ENCODE measurements at regions not wholly inside any gene's neighbourhood (a gene's known extent, or its start where the extent isn't known, plus 50 kb on each side); places are given as distances from the start of the nearest gene placed in this dataset.

DNA sequence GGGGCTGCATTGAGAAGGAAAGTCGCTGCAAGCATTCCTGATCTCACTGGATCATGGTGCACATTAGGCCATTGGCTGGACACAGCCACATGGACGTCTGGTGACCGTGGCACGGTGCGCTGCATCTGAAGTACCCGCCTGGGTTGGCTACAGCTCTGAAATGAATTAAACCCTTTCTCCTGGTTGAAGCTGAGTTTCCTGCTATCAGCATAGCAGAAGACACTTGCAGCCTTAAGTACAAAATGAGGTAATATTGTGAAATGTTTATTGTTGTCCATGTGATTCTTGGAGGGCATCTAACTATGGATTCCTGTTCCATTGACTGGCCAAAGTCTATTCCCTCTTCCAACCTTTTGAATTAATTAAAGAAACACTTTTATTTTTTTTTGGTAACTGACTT, 89.8 kb upstream of the ADTRP start:
- TF ChIP-seq POLR2A (IDR thresholded peaks at IDR 0.05; ENCODE audit: low read length) (no peak), GATA1 (IDR thresholded peaks at IDR 0.05; ENCODE audit: low read depth, low read length) (no peak)

Data from erythroblast (primary cell).